ENCODE measurements at regions not wholly inside any gene's neighbourhood (a gene's known extent, or its start where the extent isn't known, plus 50 kb on each side); places are given as distances from the start of the nearest gene placed in this dataset.

- no peak for DNase-seq (ENCODE audit: low spot score)
- H3K4me1 ChIP-seq (ENCODE audit: control insufficient read depth in 4 of 4, insufficient read depth in 4 of 4, low read length in 3 of 4) = no peaks in the 10 kb centered on the region
- H3K36me3 ChIP-seq (ENCODE audit: control insufficient read depth in 4 of 4, insufficient read depth in 3 of 4, low read depth in 1 of 4, low read length in 3 of 4) = no peaks in the 10 kb centered on the region
- no peaks in the 10 kb centered on the region for H3K9me3 ChIP-seq (ENCODE audit: control insufficient read depth in 4 of 4, low read length in 3 of 4)
- TF ChIP-seq HNF4A (conservative IDR thresholded peaks at IDR 0.05) = no peak
- TF ChIP-seq HNF4G (IDR thresholded peaks at IDR 0.05) = no peak
- TF ChIP-seq SP1 (IDR thresholded peaks at IDR 0.05) = no peak
- H3K4me3 ChIP-seq (ENCODE audit: low read depth in 1 of 3, low read length in 3 of 3) = no peak overlapping the region
- no peak overlapping the region for H3K9ac ChIP-seq (ENCODE audit: low read depth in 1 of 2, low read length in 2 of 2)
- H3K27me3 ChIP-seq (ENCODE audit: control insufficient read depth in 4 of 4, insufficient read depth in 4 of 4, low read length in 3 of 4) = no peaks in the 10 kb centered on the region
- 90% methylated on average over 5 of the region's 5 CpGs for WGBS
- H3K27ac ChIP-seq (ENCODE audit: low read depth in 1 of 2, low read length in 2 of 2) = no peak overlapping the region
Measured at GRCh38 chr4:24319387-24319786, 265.0 kb downstream of the DHX15 start.

DNA sequence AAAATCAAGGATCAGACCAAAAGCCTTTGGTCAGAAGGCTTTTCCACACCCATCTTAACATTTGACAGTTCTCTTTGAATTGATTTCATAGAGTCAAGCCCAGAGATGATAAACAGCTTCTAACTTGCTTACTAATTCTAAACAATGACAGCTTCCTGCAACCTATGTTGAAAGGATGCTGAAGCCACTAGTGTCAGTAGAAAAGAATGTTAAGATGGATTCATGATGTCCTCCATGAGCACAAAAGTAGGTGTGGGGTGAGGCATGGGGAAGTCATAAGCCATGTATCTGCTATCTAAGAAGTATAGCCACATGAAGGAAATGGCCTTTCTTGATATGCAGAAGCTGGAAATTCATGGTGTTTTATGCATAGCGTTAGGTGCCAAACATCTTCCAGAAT, 269.3 kb downstream of the DHX15 start:
- Histone ChIP-seq H3K4me3 (ENCODE audit: low read depth in 1 of 3, low read length in 3 of 3) (no peak overlapping the region), H3K36me3 (ENCODE audit: control insufficient read depth in 4 of 4, insufficient read depth in 3 of 4, low read depth in 1 of 4, low read length in 3 of 4) (no peaks in the 10 kb centered on the region), H3K27me3 (ENCODE audit: control insufficient read depth in 4 of 4, insufficient read depth in 4 of 4, low read length in 3 of 4) (no peaks in the 10 kb centered on the region), H3K9me3 (ENCODE audit: control insufficient read depth in 4 of 4, low read length in 3 of 4) (no peaks in the 10 kb centered on the region), H3K9ac (ENCODE audit: low read depth in 1 of 2, low read length in 2 of 2) (no peak overlapping the region), H3K4me1 (ENCODE audit: control insufficient read depth in 4 of 4, insufficient read depth in 4 of 4, low read length in 3 of 4) (peaks cover 0 to 18% (median 14%) of the 10 kb centered on the region in 4 donors), H3K27ac (ENCODE audit: low read depth in 1 of 2, low read length in 2 of 2) (no peak overlapping the region)
- 94% methylated on average over 1 of the region's 1 CpG for WGBS
- TF ChIP-seq, protein P1, sequence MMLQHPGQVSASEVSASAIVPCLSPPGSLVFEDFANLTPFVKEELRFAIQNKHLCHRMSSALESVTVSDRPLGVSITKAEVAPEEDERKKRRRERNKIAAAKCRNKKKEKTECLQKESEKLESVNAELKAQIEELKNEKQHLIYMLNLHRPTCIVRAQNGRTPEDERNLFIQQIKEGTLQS (IDR thresholded peaks at IDR 0.05) = no peak
- TF ChIP-seq NR2F2 (IDR thresholded peaks at IDR 0.05) = no peak
- TF ChIP-seq EGR1 (IDR thresholded peaks at IDR 0.05; ENCODE audit: low read depth in 2 of 2) = no peak
- TF ChIP-seq FOXA2 (IDR thresholded peaks at IDR 0.05) = no peak
- no peak for TF ChIP-seq HNF4A (conservative IDR thresholded peaks at IDR 0.05)
- no peak for TF ChIP-seq GABPA (IDR thresholded peaks at IDR 0.05 in 1 of 2, conservative IDR thresholded peaks at IDR 0.05 in 1 of 2)
- TF ChIP-seq, protein P2, sequence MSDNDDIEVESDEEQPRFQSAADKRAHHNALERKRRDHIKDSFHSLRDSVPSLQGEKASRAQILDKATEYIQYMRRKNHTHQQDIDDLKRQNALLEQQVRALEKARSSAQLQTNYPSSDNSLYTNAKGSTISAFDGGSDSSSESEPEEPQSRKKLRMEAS (IDR thresholded peaks at IDR 0.05) = no peak
- no peak for TF ChIP-seq CTCF (IDR thresholded peaks at IDR 0.05; ENCODE audit: low read depth, low read length, missing input control)
- TF ChIP-seq, protein P3, sequence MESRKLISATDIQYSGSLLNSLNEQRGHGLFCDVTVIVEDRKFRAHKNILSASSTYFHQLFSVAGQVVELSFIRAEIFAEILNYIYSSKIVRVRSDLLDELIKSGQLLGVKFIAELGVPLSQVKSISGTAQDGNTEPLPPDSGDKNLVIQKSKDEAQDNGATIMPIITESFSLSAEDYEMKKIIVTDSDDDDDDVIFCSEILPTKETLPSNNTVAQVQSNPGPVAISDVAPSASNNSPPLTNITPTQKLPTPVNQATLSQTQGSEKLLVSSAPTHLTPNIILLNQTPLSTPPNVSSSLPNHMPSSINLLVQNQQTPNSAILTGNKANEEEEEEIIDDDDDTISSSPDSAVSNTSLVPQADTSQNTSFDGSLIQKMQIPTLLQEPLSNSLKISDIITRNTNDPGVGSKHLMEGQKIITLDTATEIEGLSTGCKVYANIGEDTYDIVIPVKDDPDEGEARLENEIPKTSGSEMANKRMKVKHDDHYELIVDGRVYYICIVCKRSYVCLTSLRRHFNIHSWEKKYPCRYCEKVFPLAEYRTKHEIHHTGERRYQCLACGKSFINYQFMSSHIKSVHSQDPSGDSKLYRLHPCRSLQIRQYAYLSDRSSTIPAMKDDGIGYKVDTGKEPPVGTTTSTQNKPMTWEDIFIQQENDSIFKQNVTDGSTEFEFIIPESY (IDR thresholded peaks at IDR 0.05) = no peak
- no peak for TF ChIP-seq FOXA1 (IDR thresholded peaks at IDR 0.05)
- no peak for DNase-seq (ENCODE audit: low spot score)

DNA sequence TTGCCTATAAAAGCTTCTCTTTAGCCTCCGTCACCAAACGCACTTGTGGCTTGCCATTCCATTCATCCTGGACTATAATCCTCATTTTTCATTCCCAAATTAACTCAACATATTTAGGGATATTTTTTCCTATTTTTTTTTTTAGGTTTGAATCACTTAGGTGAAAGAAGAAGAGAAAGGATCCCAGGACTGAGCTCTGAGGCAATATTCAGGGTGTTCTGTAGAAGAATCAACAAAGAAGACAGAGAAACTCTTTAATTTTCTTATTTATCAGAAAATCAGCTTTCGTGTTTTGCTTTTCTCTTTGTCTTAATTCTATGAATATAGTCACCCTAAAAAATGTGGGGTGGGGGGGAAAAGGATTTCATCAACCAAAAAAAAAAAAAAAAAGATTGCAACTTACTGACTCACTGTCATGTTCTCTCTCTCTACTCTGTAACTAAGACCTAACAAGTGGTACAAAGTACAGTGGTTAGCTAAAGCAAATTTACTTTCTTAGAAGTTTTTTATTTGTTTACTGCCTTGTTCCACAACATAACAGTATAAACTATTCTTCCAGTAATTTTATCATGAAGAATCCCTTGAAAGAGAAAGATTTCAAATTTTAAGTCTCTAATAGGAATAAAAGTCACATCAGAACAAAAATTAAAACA, 272.0 kb downstream of the DHX15 start:
- H3K4me1 ChIP-seq (ENCODE audit: control insufficient read depth in 4 of 4, insufficient read depth in 4 of 4, low read length in 3 of 4) = peaks cover 0 to 18% (median 14%) of the 10 kb centered on the region in 4 donors
- DNase-seq (ENCODE audit: low spot score) = no peak
- no peak overlapping the region for H3K9ac ChIP-seq (ENCODE audit: low read depth in 1 of 2, low read length in 2 of 2)
- H3K4me3 ChIP-seq (ENCODE audit: low read depth in 1 of 3, low read length in 3 of 3) = no peak overlapping the region
- H3K9me3 ChIP-seq (ENCODE audit: control insufficient read depth in 4 of 4, low read length in 3 of 4) = no peaks in the 10 kb centered on the region
- WGBS = 64% methylated on average over 3 of the region's 3 CpGs
- no peak overlapping the region for H3K27ac ChIP-seq (ENCODE audit: low read depth in 1 of 2, low read length in 2 of 2)
- no peaks in the 10 kb centered on the region for H3K36me3 ChIP-seq (ENCODE audit: control insufficient read depth in 4 of 4, insufficient read depth in 3 of 4, low read depth in 1 of 4, low read length in 3 of 4)
- no peaks in the 10 kb centered on the region for H3K27me3 ChIP-seq (ENCODE audit: control insufficient read depth in 4 of 4, insufficient read depth in 4 of 4, low read length in 3 of 4)
- TF ChIP-seq RAD21 (IDR thresholded peaks at IDR 0.05) = peak; percentile 33 to 47
- TF ChIP-seq FOXA1 (IDR thresholded peaks at IDR 0.05) = peak; percentile 44
- TF ChIP-seq RXRA (IDR thresholded peaks at IDR 0.05) = peak; percentile 41 to 64
- TF ChIP-seq, protein P1 (IDR thresholded peaks at IDR 0.05) = peak; percentile 65
- TF ChIP-seq HNF4A (conservative IDR thresholded peaks at IDR 0.05) = peak; percentile 88 to 89
- no peak for TF ChIP-seq TAF1 (conservative IDR thresholded peaks at IDR 0.05)
- TF ChIP-seq, protein P3 (IDR thresholded peaks at IDR 0.05) = peak; percentile 16
- no peak for TF ChIP-seq CTCF (IDR thresholded peaks at IDR 0.05; ENCODE audit: low read depth, low read length, missing input control)
- no peak for TF ChIP-seq GABPA (IDR thresholded peaks at IDR 0.05 in 1 of 2, conservative IDR thresholded peaks at IDR 0.05 in 1 of 2)
